ENCODE measurements at regions not wholly inside any gene's neighbourhood (a gene's known extent, or its start where the extent isn't known, plus 50 kb on each side); places are given as distances from the start of the nearest gene placed in this dataset.

DNA sequence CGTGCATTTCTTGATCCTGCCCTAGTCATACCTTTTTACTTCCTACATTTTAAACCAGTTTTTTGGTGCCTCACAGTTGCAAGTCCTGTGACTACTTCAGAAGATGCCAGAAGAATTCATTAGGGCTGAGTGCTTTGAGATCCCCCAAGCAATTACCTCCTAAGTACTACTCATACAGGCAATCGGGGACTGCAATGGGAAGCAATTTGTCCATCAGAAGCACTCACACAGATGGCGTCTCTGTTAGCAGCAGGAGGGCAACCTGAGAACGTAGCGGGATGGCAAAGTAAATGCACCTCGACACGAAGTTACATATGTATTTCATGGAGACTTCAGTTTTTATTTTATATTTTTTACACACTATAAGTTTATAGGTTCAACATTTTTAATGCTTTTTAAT, 188.3 kb downstream of the CAPZA3 start:
- WGBS: 93% methylated on average over 7 of the region's 7 CpGs
- Histone ChIP-seq H3K9me3 (ENCODE audit: control insufficient read depth in 4 of 4, low read length in 3 of 4) (no peaks in the 10 kb centered on the region), H3K27me3 (ENCODE audit: control insufficient read depth in 4 of 4, insufficient read depth in 4 of 4, low read length in 3 of 4) (no peaks in the 10 kb centered on the region), H3K27ac (ENCODE audit: low read depth in 1 of 2, low read length in 2 of 2) (no peak overlapping the region), H3K36me3 (ENCODE audit: control insufficient read depth in 4 of 4, insufficient read depth in 3 of 4, low read depth in 1 of 4, low read length in 3 of 4) (no peaks in the 10 kb centered on the region), H3K4me1 (ENCODE audit: control insufficient read depth in 4 of 4, insufficient read depth in 4 of 4, low read length in 3 of 4) (no peaks in the 10 kb centered on the region), H3K9ac (ENCODE audit: low read depth in 1 of 2, low read length in 2 of 2) (no peak overlapping the region), H3K4me3 (ENCODE audit: low read depth in 1 of 3, low read length in 3 of 3) (no peak overlapping the region)
- no peak for DNase-seq (ENCODE audit: low spot score)
- TF ChIP-seq ZBTB33 (IDR thresholded peaks at IDR 0.05) (no peak), YY1 (IDR thresholded peaks at IDR 0.05) (no peak), SP1 (IDR thresholded peaks at IDR 0.05) (no peak), TAF1 (conservative IDR thresholded peaks at IDR 0.05) (no peak)

DNA sequence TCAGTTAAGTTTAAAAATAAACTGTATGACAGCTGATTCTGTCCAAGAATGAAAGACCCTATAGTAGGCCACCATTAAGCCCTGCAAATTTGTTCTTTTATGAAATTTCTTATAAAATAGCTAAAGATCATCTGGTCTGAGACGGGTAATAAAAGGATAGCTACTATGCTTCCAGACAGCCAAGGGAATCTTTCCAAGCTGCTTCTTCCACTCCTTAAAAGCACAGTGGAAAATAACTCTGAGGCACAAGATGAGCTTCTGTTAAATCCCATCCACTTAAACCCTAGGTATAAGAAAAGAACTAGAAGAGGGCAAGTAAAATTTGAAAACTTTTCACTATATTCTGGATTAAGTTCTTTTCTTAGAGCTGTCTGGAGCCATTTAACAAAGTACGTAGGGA, 194.3 kb downstream of the CAPZA3 start:
- no peaks in the 10 kb centered on the region for H3K4me1 ChIP-seq (ENCODE audit: control insufficient read depth in 4 of 4, insufficient read depth in 4 of 4, low read length in 3 of 4)
- TF ChIP-seq JUND (IDR thresholded peaks at IDR 0.05) (no peak), ZBTB33 (IDR thresholded peaks at IDR 0.05) (no peak), HNF4A (conservative IDR thresholded peaks at IDR 0.05) (no peak), EGR1 (IDR thresholded peaks at IDR 0.05; ENCODE audit: low read depth in 2 of 2) (no peak), YY1 (IDR thresholded peaks at IDR 0.05) (no peak), RAD21 (IDR thresholded peaks at IDR 0.05) (no peak), HNF4G (IDR thresholded peaks at IDR 0.05) (no peak), FOXA1 (IDR thresholded peaks at IDR 0.05) (no peak), GABPA (IDR thresholded peaks at IDR 0.05 in 1 of 2, conservative IDR thresholded peaks at IDR 0.05 in 1 of 2) (no peak), SP1 (IDR thresholded peaks at IDR 0.05) (no peak)
- TF ChIP-seq, protein P1, sequence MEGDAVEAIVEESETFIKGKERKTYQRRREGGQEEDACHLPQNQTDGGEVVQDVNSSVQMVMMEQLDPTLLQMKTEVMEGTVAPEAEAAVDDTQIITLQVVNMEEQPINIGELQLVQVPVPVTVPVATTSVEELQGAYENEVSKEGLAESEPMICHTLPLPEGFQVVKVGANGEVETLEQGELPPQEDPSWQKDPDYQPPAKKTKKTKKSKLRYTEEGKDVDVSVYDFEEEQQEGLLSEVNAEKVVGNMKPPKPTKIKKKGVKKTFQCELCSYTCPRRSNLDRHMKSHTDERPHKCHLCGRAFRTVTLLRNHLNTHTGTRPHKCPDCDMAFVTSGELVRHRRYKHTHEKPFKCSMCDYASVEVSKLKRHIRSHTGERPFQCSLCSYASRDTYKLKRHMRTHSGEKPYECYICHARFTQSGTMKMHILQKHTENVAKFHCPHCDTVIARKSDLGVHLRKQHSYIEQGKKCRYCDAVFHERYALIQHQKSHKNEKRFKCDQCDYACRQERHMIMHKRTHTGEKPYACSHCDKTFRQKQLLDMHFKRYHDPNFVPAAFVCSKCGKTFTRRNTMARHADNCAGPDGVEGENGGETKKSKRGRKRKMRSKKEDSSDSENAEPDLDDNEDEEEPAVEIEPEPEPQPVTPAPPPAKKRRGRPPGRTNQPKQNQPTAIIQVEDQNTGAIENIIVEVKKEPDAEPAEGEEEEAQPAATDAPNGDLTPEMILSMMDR (IDR thresholded peaks at IDR 0.05; ENCODE audit: low read depth, low read length, missing input control): no peak
- TF ChIP-seq, protein P2, sequence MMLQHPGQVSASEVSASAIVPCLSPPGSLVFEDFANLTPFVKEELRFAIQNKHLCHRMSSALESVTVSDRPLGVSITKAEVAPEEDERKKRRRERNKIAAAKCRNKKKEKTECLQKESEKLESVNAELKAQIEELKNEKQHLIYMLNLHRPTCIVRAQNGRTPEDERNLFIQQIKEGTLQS (IDR thresholded peaks at IDR 0.05): no peak
- TF ChIP-seq, protein P3, sequence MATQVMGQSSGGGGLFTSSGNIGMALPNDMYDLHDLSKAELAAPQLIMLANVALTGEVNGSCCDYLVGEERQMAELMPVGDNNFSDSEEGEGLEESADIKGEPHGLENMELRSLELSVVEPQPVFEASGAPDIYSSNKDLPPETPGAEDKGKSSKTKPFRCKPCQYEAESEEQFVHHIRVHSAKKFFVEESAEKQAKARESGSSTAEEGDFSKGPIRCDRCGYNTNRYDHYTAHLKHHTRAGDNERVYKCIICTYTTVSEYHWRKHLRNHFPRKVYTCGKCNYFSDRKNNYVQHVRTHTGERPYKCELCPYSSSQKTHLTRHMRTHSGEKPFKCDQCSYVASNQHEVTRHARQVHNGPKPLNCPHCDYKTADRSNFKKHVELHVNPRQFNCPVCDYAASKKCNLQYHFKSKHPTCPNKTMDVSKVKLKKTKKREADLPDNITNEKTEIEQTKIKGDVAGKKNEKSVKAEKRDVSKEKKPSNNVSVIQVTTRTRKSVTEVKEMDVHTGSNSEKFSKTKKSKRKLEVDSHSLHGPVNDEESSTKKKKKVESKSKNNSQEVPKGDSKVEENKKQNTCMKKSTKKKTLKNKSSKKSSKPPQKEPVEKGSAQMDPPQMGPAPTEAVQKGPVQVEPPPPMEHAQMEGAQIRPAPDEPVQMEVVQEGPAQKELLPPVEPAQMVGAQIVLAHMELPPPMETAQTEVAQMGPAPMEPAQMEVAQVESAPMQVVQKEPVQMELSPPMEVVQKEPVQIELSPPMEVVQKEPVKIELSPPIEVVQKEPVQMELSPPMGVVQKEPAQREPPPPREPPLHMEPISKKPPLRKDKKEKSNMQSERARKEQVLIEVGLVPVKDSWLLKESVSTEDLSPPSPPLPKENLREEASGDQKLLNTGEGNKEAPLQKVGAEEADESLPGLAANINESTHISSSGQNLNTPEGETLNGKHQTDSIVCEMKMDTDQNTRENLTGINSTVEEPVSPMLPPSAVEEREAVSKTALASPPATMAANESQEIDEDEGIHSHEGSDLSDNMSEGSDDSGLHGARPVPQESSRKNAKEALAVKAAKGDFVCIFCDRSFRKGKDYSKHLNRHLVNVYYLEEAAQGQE (IDR thresholded peaks at IDR 0.05): no peak
- 90% methylated on average over 2 of the region's 2 CpGs for WGBS
- H3K4me3 ChIP-seq (ENCODE audit: low read depth in 1 of 3, low read length in 3 of 3): no peak overlapping the region
- DNase-seq (ENCODE audit: low spot score): no peak
- H3K36me3 ChIP-seq (ENCODE audit: control insufficient read depth in 4 of 4, insufficient read depth in 3 of 4, low read depth in 1 of 4, low read length in 3 of 4): no peaks in the 10 kb centered on the region
- H3K9me3 ChIP-seq (ENCODE audit: control insufficient read depth in 4 of 4, low read length in 3 of 4): no peaks in the 10 kb centered on the region
- no peaks in the 10 kb centered on the region for H3K27me3 ChIP-seq (ENCODE audit: control insufficient read depth in 4 of 4, insufficient read depth in 4 of 4, low read length in 3 of 4)
- no peak overlapping the region for H3K9ac ChIP-seq (ENCODE audit: low read depth in 1 of 2, low read length in 2 of 2)
- no peak overlapping the region for H3K27ac ChIP-seq (ENCODE audit: low read depth in 1 of 2, low read length in 2 of 2)

All from liver (tissue), 8 donors.